GM12878 (cell line): ENCODE measurements at regions not wholly inside any gene's neighbourhood (a gene's known extent, or its start where the extent isn't known, plus 50 kb on each side); places are given as distances from the start of the nearest gene placed in this dataset.

ENCODE experiments used
- ATF2 ChIP-seq: IDR thresholded peaks from 2 replicates; pipeline ENCODE4 v1.6.1; 2012; ENCODE audit warnings: low read length, inconsistent platforms
- ATF7 ChIP-seq: fragments of 450-650 bp; IDR thresholded peaks from 2 replicates; pipeline ENCODE4 v1.6.1; 2016; ENCODE audit warnings: low read depth, mild to moderate bottlenecking
- BMI1 ChIP-seq: fragments of 450-650 bp; IDR thresholded peaks from 2 replicates; pipeline ENCODE4 v1.6.1; 2016; ENCODE audit warnings: mild to moderate bottlenecking, moderate library complexity, borderline replicate concordance
- CBFB ChIP-seq: IDR thresholded peaks from 2 replicates; pipeline ENCODE4 v1.6.1; 2016; ENCODE audit warnings: antibody characterized with exemption, low read depth
- CREM ChIP-seq: IDR thresholded peaks from 2 replicates; pipeline ENCODE4 v1.6.1; 2014; ENCODE audit warnings: antibody characterized with exemption, low read depth
- EGR1 ChIP-seq, 2 experiments: IDR thresholded peaks; 1 replicate in 1 of 2; 2 replicates in 1 of 2; pipeline ENCODE4 v1.6.1; 2011 to 2012; ENCODE audit warnings: low read depth in 2 of 2, low read length in 2 of 2, borderline replicate concordance in 1 of 2, mild to moderate bottlenecking in 1 of 2, moderate library complexity in 1 of 2
- FOS ChIP-seq: IDR thresholded peaks from 3 replicates; pipeline ENCODE4 v1.6.1; 2011; ENCODE audit warnings: borderline replicate concordance; ENCODE audit not compliant: insufficient read length; ENCODE audit errors: extremely low read depth
- FOXM1 ChIP-seq: IDR thresholded peaks from 2 replicates; pipeline ENCODE4 v1.6.1; 2012; ENCODE audit warnings: low read depth, mild to moderate bottlenecking, inconsistent platforms, low read length, moderate library complexity
- HDAC2 ChIP-seq: fragments of 200-600 bp; sonication (generic); IDR thresholded peaks from 2 replicates; pipeline ENCODE4 v1.6.1; 2017
- IKZF1 ChIP-seq: fragments of 450-650 bp; conservative IDR thresholded peaks from 2 replicates; pipeline ENCODE4 v1.6.1; 2017; ENCODE audit warnings: antibody characterized with exemption, mild to moderate bottlenecking
- MTA2 ChIP-seq: fragments of 450-650 bp; IDR thresholded peaks from 2 replicates; pipeline ENCODE4 v1.6.1; 2016; ENCODE audit warnings: low read depth, mild to moderate bottlenecking, moderate library complexity
- POLR2A ChIP-seq: IDR thresholded peaks from 2 replicates; pipeline ENCODE4 v1.6.1; 2011; ENCODE audit warnings: low read depth, mild to moderate bottlenecking, low read length
- RAD51 ChIP-seq: fragments of 450-650 bp; IDR thresholded peaks from 2 replicates; pipeline ENCODE4 v1.6.1; 2016; ENCODE audit warnings: moderate library complexity, mild to moderate bottlenecking, inconsistent platforms
- RELB ChIP-seq: fragments of 450-650 bp; IDR thresholded peaks from 2 replicates; pipeline ENCODE4 v1.6.1; 2017; ENCODE audit warnings: low read depth, mild to moderate bottlenecking, moderate library complexity
- RUNX3 ChIP-seq: IDR thresholded peaks from 2 replicates; pipeline ENCODE4 v1.6.1; 2012; ENCODE audit warnings: low read length, inconsistent platforms
- TBL1XR1 ChIP-seq: IDR thresholded peaks from 2 replicates; pipeline ENCODE4 v1.6.1; 2012; ENCODE audit warnings: low read depth, low read length, improper control_type of control experiment
- YY1 ChIP-seq: IDR thresholded peaks from 2 replicates; pipeline ENCODE4 v1.6.1; 2011; ENCODE audit warnings: low read depth, mild to moderate bottlenecking, low read length
- ZNF622 ChIP-seq: fragments of 450-650 bp; IDR thresholded peaks from 2 replicates; pipeline ENCODE4 v1.6.1; 2017; ENCODE audit warnings: mild to moderate bottlenecking, inconsistent platforms
- ZSCAN29 ChIP-seq: fragments of 450-650 bp; IDR thresholded peaks from 2 replicates; pipeline ENCODE4 v1.6.1; 2017; ENCODE audit warnings: mild to moderate bottlenecking, moderate library complexity
- TF ChIP-seq, protein P1 (sequence below): fragments of 450-650 bp; IDR thresholded peaks from 2 replicates; pipeline ENCODE4 v1.6.1; 2018; ENCODE audit warnings: borderline replicate concordance, mild to moderate bottlenecking; ENCODE audit not compliant: partially characterized antibody
- TF ChIP-seq, protein P2 (sequence below): IDR thresholded peaks from 2 replicates; pipeline ENCODE4 v1.6.1; 2012; ENCODE audit warnings: improper control_type of control experiment, low read depth, low read length; ENCODE audit not compliant: insufficient replicate concordance

DNA sequence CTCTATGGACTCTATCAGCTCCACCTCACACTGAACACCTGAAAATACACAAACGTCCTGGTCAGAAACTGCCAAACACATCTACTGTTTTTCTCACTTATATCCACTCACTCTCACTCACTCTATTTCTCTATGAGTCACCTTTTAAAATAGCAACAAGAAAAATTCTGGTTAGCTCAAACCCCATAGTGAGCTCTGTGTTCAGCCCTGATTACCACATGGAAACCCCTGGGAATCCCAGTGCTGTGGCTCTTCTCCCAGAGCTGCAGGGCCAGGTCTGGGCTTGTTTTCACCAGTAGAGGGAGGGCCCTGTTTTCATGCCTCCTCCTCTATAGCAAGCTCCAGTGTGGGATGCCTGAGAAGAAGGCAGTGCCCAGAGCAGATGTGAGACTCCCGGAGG lies 1126.1 kb downstream of the TMEM121 start (continued):
- TF ChIP-seq, protein P1, sequence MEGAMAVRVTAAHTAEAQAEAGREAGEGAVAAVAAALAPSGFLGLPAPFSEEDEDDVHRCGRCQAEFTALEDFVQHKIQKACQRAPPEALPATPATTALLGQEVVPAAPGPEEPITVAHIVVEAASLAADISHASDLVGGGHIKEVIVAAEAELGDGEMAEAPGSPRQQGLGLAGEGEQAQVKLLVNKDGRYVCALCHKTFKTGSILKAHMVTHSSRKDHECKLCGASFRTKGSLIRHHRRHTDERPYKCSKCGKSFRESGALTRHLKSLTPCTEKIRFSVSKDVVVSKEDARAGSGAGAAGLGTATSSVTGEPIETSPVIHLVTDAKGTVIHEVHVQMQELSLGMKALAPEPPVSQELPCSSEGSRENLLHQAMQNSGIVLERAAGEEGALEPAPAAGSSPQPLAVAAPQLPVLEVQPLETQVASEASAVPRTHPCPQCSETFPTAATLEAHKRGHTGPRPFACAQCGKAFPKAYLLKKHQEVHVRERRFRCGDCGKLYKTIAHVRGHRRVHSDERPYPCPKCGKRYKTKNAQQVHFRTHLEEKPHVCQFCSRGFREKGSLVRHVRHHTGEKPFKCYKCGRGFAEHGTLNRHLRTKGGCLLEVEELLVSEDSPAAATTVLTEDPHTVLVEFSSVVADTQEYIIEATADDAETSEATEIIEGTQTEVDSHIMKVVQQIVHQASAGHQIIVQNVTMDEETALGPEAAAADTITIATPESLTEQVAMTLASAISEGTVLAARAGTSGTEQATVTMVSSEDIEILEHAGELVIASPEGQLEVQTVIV, result no peak
- TF ChIP-seq, protein P2, sequence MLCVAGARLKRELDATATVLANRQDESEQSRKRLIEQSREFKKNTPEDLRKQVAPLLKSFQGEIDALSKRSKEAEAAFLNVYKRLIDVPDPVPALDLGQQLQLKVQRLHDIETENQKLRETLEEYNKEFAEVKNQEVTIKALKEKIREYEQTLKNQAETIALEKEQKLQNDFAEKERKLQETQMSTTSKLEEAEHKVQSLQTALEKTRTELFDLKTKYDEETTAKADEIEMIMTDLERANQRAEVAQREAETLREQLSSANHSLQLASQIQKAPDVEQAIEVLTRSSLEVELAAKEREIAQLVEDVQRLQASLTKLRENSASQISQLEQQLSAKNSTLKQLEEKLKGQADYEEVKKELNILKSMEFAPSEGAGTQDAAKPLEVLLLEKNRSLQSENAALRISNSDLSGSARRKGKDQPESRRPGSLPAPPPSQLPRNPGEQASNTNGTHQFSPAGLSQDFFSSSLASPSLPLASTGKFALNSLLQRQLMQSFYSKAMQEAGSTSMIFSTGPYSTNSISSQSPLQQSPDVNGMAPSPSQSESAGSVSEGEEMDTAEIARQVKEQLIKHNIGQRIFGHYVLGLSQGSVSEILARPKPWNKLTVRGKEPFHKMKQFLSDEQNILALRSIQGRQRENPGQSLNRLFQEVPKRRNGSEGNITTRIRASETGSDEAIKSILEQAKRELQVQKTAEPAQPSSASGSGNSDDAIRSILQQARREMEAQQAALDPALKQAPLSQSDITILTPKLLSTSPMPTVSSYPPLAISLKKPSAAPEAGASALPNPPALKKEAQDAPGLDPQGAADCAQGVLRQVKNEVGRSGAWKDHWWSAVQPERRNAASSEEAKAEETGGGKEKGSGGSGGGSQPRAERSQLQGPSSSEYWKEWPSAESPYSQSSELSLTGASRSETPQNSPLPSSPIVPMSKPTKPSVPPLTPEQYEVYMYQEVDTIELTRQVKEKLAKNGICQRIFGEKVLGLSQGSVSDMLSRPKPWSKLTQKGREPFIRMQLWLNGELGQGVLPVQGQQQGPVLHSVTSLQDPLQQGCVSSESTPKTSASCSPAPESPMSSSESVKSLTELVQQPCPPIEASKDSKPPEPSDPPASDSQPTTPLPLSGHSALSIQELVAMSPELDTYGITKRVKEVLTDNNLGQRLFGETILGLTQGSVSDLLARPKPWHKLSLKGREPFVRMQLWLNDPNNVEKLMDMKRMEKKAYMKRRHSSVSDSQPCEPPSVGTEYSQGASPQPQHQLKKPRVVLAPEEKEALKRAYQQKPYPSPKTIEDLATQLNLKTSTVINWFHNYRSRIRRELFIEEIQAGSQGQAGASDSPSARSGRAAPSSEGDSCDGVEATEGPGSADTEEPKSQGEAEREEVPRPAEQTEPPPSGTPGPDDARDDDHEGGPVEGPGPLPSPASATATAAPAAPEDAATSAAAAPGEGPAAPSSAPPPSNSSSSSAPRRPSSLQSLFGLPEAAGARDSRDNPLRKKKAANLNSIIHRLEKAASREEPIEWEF, result peak; percentile 19
- TF ChIP-seq MTA2 (0 out of 2 replicates have a peak, but pooled peaks have one; percentile 9), CREM (peak; percentile 46; the same call in 1 of the 2 replicates), ATF7 (no peak), HDAC2 (no peak), IKZF1 (peak; percentile 47; the same call in 1 of the 2 replicates), ZNF622 (no peak), ZSCAN29 (no peak), FOXM1 (peak; percentile 74), ATF2 (0 out of 2 replicates have a peak, but pooled peaks have one; percentile 42), FOS (no peak), EGR1 (IDR thresholded peaks at IDR 0.05; ENCODE audit: borderline replicate concordance in 1 of 2, low read depth in 2 of 2, low read length in 2 of 2) (no peak), RUNX3 (peak; percentile 87), POLR2A (no peak), BMI1 (no peak), CBFB (0 out of 2 replicates have a peak, but pooled peaks have one; percentile 24), YY1 (no peak), RAD51 (no peak), TBL1XR1 (no peak), RELB (peak; percentile 77; the same call in 1 of the 2 replicates)
